Esophagus squamous epithelium (tissue), 5 donors: ENCODE measurements at regions not wholly inside any gene's neighbourhood (a gene's known extent, or its start where the extent isn't known, plus 50 kb on each side); places are given as distances from the start of the nearest gene placed in this dataset.

Experiments used
- DNase-seq: peaks from one replicate; lab custom pipeline; 2025; lab: John Stamatoyannopoulos, UW
- H3K27ac ChIP-seq, 4 donors: fragments of 200-600 bp; sonication (generic); one replicate each; pipeline ENCODE4 v1.5.1; 2016 to 2019; ENCODE audit warnings: mild to moderate bottlenecking in 1 of 4
- H3K27me3 ChIP-seq, 4 donors: fragments of 200-600 bp; sonication (generic); 1 replicate in 3 of 4; 2 replicates in 1 of 4; pipeline versions ENCODE4 v1.5.1 to v1.6.0; 2017 to 2021; ENCODE audit warnings: antibody characterized with exemption in 1 of 4
- H3K36me3 ChIP-seq, 3 donors: fragments of 200-600 bp; sonication (generic); one replicate each; pipeline ENCODE4 v1.5.1; 2016 to 2019
- H3K4me1 ChIP-seq, 3 donors: fragments of 200-600 bp; sonication (generic); one replicate each; pipeline ENCODE4 v1.5.1; 2017 to 2019
- H3K4me3 ChIP-seq, 4 donors: fragments of 200-600 bp; sonication (generic); 1 replicate in 3 of 4; 2 replicates in 1 of 4; pipeline ENCODE4 v1.5.1; 2016 to 2019; ENCODE audit warnings: mild to moderate bottlenecking in 2 of 4, moderate library complexity in 1 of 4
- H3K9me3 ChIP-seq, 3 donors: fragments of 200-600 bp; sonication (generic); one replicate each; pipeline ENCODE4 v1.5.1; 2016 to 2019
- POLR2A ChIP-seq, 4 donors: fragments of 450-650 bp; IDR thresholded peaks; one replicate each; pipeline ENCODE4 v1.6.1; 2017; ENCODE audit warnings: antibody characterized with exemption in 4 of 4, mild to moderate bottlenecking in 4 of 4, moderate library complexity in 3 of 4
- WGBS, 2 donors: methylation state at CpG; one replicate each; pipeline ENCODE4 v1.1.5; 2018; 5-methylcytosine and 5-hydroxymethylcytosine counted together
- intact Hi-C: fragments of 100-400 bp; cut with DNase I; formaldehyde crosslinking; loops from one replicate; pipeline ENCODE4 v1.15.0; 2022
- TF ChIP-seq, protein P1 (sequence below), 6 experiments: fragments of 450-650 bp in 4 of 6; fragments of 200-600 bp in 2 of 6; sonication (generic) in 2 of 6; IDR thresholded peaks; one replicate each; pipeline ENCODE4 v1.5.1; 2016 to 2019; ENCODE audit warnings: antibody characterized with exemption in 6 of 6, mild to moderate bottlenecking in 4 of 6, moderate library complexity in 4 of 6
- donor health status: DM: yes; HTN: yes; CAD: no.

DNA sequence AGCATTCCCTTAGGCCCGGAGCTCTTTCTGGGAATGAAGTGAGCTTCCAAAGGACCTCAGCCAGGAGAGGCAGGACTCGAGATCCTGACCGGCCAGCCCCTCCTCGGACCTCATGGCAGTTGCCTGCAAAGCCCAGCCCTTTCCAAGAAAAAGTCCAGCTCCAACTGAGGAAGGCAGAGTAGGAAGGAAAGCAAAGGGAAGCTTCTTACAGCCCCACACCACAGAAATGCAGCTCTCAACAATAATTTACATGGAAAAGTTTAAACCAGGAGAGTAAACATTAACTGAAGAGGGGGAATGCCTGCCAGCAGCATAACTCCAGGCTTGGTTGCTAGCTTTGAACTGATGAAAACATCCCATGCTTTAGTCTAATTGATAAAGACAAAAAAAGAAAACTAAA lies 153.9 kb upstream of the PFKP start:
- intact Hi-C loops = no loop called here
- WGBS, 2 donors = 100% methylated on average over 1 of the region's 4 CpGs; no CpG with 5 or more reads in 1 of the 2 donors
- H3K9me3 ChIP-seq = no peaks in the 10 kb centered on the region
- H3K27me3 ChIP-seq = peaks cover 0 to 40% (median 0%) of the 10 kb centered on the region in 4 donors
- TF ChIP-seq POLR2A (IDR thresholded peaks at IDR 0.05) = no peak
- TF ChIP-seq, protein P1, sequence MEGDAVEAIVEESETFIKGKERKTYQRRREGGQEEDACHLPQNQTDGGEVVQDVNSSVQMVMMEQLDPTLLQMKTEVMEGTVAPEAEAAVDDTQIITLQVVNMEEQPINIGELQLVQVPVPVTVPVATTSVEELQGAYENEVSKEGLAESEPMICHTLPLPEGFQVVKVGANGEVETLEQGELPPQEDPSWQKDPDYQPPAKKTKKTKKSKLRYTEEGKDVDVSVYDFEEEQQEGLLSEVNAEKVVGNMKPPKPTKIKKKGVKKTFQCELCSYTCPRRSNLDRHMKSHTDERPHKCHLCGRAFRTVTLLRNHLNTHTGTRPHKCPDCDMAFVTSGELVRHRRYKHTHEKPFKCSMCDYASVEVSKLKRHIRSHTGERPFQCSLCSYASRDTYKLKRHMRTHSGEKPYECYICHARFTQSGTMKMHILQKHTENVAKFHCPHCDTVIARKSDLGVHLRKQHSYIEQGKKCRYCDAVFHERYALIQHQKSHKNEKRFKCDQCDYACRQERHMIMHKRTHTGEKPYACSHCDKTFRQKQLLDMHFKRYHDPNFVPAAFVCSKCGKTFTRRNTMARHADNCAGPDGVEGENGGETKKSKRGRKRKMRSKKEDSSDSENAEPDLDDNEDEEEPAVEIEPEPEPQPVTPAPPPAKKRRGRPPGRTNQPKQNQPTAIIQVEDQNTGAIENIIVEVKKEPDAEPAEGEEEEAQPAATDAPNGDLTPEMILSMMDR (IDR thresholded peaks at IDR 0.05) = no peak
- no peaks in the 10 kb centered on the region for H3K4me1 ChIP-seq
- no peaks in the 10 kb centered on the region for H3K36me3 ChIP-seq
- H3K4me3 ChIP-seq = no peak overlapping the region
- DNase-seq = no peak
- H3K27ac ChIP-seq = no peak overlapping the region

- no peaks in the 10 kb centered on the region for H3K36me3 ChIP-seq
- H3K4me3 ChIP-seq = no peak overlapping the region
- intact Hi-C loops = no loop called here
- H3K27me3 ChIP-seq = peaks cover 0 to 27% (median 0%) of the 10 kb centered on the region in 4 donors
- TF ChIP-seq, protein P1 (IDR thresholded peaks at IDR 0.05) = no peak
- no peak for TF ChIP-seq POLR2A (IDR thresholded peaks at IDR 0.05)
- WGBS, 2 donors = 33 to 34% methylated on average over 3 of the region's 3 CpGs
- H3K27ac ChIP-seq = no peak overlapping the region
- no peaks in the 10 kb centered on the region for H3K9me3 ChIP-seq
- DNase-seq = no peak
- no peaks in the 10 kb centered on the region for H3K4me1 ChIP-seq
Measured at GRCh38 chr10:2910656-2911055, 156.7 kb upstream of the PFKP start.

DNA sequence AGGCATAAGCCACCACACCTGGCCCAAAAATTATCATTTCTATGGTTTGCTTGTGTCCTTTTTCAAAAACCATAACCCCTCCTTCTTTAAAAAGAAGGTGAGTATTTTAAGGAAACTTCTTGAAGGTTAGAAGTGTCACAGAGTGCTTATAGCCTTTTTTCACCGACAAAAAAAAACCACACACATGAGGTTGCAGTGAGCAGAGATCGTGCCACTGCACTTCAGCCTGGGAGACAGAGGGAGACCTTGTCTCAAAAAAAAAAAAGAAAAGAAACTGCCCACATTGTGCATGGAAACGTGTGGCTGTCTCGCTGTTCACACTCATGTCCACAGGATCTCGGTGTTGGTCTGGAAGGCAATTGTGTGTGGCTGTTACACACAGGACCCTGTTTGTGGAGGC lies 157.4 kb upstream of the PFKP start:
- Histone ChIP-seq H3K4me1 (no peaks in the 10 kb centered on the region), H3K27ac (no peak overlapping the region), H3K4me3 (no peak overlapping the region), H3K27me3 (peaks cover 0 to 25% (median 0%) of the 10 kb centered on the region in 4 donors), H3K9me3 (no peaks in the 10 kb centered on the region), H3K36me3 (no peaks in the 10 kb centered on the region)
- intact Hi-C loops = no loop called here
- WGBS, 2 donors = 77 to 82% methylated on average over 5 of the region's 5 CpGs
- DNase-seq = no peak
- no peak for TF ChIP-seq POLR2A (IDR thresholded peaks at IDR 0.05)
- TF ChIP-seq, protein P1 (IDR thresholded peaks at IDR 0.05) = no peak

GRCh38 chr10:2908851-2909630 lies 158.3 kb upstream of the PFKP start:
- Histone ChIP-seq H3K9me3 (no peaks in the 10 kb centered on the region), H3K36me3 (no peaks in the 10 kb centered on the region), H3K4me1 (no peaks in the 10 kb centered on the region), H3K27ac (no peak overlapping the region), H3K27me3 (peaks cover 0 to 28% (median 0%) of the 10 kb centered on the region in 4 donors), H3K4me3 (no peak overlapping the region)
- TF ChIP-seq, protein P1 (IDR thresholded peaks at IDR 0.05) = no peak
- no peak for TF ChIP-seq POLR2A (IDR thresholded peaks at IDR 0.05)
- no peak for DNase-seq
- intact Hi-C loops = no loop called here
- 58 to 63% methylated on average over 17 to 19 of the region's 19 CpGs for WGBS, 2 donors

DNA sequence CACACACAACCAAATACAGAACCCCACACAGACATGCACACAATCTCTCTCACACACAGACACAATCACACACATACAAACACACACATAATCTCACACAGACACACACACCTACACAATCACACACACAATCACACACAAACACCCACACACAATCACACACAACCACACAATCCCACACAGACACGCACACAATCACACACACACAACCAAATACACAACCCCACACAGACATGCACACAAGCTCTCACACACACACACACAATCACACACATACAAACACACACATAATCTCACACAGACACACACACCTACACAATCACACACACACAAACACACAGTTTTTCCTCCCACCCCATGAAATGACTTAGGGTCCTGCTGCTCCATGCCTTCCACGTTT lies 160.4 kb upstream of the PFKP start:
- H3K4me1 ChIP-seq = no peaks in the 10 kb centered on the region
- intact Hi-C loops = no loop called here
- 81 to 86% methylated on average over 2 of the region's 2 CpGs for WGBS, 2 donors

More for the DNA sequence above, 160.4 kb upstream of the PFKP start:
- no peak for TF ChIP-seq POLR2A (IDR thresholded peaks at IDR 0.05)
- TF ChIP-seq, protein P1 (IDR thresholded peaks at IDR 0.05) = no peak
- DNase-seq = no peak
- Histone ChIP-seq H3K27ac (no peak overlapping the region), H3K4me3 (no peak overlapping the region), H3K9me3 (no peaks in the 10 kb centered on the region), H3K36me3 (no peaks in the 10 kb centered on the region), H3K27me3 (peaks cover 0 to 18% (median 0%) of the 10 kb centered on the region in 4 donors)
